Pulmonary artery endothelial cell (primary cell): ENCODE measurements at regions not wholly inside any gene's neighbourhood (a gene's known extent, or its start where the extent isn't known, plus 50 kb on each side); places are given as distances from the start of the nearest gene placed in this dataset.

Source experiments
- DNase-seq: peaks from one replicate; pipeline ENCODE4 v3.0.0-alpha.2; 2011; ENCODE audit warnings: low read depth, low spot score

DNA sequence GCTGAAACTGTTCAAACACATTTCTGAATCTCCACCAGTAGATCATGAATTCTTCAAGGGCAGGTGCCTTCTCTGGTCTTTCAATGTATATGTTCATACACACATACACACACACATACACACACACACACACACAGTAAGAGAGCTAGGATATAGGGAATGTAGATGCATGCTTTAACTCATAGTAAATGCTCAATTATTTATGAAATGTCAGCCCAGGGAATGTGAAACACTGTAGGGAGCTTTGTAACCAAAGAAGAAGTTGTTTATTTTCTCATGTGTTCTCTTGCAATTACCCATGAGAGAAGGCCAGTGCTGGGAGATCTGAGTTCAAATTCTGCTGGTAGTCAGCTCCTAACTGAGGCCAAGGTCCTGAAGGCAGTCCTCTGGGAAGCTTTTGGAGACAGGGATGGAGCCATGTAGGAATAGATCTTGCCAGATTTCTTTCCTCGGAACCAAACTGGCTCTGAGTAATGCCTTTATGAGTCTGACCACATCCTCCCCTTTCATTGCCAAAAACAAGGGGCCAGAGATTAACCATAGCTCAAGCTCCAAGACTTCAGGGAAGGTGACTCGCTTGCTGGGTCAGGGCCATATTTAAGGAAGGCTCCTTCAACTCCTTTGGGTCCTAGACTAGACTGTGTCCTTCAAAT is 487.0 kb upstream of the TNC start:
- DNase-seq: no peak

DNA sequence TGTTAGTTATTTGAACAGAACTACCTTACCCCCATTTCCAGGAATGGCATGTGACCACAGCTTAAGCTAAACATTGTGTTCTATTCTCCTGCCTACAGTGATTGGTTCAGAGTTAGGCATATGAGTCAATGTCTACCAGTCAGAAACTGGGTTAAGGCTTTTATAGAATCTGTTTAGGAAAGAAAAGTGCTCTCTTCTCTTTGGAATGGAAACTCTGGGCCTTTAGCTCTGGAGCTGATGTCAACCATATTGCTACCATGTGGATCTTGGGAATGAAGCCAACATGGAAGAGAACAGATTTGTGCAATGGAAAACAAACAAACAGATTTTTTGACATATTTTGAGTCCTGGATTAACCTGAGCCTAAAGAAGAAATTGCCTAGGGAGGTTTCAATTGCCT is 488.9 kb upstream of the TNC start:
- no peak for DNase-seq

DNA sequence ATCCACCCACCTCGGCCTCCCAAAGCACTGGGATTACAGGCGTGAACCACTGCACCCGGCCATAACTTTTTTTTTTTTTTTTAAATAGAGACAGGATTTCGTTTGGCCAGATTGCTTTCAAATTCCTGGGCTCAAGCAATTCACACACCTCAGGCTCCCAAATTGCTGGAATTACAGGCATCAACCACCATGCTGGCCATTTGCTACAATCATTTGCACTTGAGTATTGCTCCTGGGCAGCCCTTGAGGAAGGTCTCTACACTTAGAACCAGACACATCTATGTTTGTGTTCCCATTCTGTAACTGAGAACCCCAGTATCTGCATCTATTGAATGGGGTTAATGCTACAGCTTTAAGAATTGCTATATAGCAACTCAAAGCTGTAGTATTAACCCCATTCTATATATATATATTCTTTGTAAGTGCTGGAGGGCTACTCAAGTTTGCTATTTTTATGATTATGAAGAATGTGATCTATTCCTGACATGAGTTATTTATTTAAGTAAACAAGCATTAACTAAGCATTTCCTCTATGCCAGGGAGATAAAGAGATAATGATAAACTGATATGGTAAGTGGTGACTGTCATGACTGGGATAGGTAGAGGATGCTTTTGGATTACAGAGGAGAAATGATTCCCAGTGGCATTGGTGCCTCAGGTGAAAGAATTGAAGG is 496.5 kb upstream of the TNC start:
- no peak for DNase-seq

DNA sequence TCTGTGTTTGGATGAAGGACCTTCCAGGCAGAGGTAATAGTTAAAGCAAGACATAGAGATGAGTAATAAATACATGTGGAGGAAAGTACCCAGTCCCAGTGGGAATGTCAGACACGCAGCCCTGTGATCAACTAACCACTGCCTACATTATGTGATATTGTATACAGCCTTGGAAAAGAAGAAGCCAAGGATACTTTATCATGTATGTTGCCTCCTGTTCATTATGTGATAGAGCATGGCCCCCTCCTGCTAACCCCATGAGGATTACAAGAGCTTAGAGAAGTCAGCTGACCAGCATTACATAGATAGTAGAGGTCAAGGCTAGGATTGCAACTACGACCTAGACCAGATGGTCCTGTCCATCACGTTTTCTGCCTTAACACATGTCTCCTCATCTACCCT is 497.0 kb upstream of the TNC start:
- DNase-seq: no peak

DNA sequence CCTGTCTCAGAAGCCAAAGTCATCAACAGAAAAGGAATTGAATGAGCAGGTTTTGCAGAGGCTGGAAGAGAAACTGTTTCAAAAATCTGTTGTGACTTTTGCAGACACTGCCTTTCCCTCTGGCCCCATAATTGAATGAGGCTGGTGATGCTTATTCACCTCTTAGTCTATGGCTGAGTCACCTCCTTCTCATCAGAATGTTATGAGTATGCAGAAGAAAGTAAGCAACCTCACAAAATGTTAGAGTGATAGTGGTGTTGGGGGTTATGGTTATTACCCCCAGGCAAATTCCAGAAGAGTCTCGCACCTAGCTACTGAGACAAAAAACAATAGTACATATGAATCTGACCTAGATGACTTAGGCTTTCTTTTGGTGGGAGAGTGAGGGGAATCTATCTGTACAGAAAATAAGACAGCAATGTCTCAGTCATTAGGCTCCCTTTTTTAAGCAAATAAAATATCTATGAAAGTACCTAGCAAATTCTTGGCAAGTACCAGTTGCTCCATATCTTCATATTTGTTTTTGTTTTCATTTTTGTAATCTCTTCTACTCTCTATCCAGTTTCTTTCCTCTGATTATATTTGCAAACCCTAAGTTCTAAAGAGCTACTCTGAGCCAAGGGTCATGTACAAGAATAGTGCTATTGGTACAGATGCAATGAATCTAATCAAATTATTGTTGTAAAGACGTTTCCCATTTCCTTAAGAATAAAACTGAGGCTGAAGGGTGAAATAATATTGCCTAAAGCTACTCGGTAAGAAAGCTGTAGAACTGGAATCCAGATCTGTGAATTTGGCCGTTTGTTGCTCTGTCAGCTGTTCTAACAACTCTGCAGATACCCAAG is 498.1 kb upstream of the TNC start:
- no peak for DNase-seq

DNA sequence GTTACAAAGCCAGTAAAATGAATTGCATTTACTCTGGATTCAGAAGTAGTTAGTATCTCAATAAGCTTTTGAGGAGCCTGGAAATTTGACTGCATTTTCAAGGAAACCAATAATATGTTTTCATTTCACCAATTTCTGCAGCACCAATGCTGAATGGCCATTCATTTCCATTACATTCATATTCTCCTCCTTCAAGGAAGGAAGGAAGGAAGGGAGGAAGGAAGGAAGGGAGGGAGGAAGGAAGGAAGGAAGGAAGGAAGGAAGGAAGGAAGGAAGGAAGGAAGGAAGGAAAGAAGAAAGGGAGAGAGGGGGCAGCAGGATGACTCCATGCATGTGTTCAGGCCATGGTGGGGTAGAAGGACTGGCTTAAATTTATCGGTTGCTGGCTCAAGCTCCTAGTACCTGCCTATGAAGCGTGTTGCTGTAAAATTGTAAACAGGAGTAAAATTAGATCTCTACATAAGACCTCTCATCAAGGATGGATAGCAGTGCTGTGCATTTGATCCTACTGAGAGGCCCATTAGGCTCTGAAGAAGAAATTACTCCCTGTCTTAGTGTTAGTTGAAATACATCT is 498.8 kb upstream of the TNC start:
- DNase-seq: no peak

DNA sequence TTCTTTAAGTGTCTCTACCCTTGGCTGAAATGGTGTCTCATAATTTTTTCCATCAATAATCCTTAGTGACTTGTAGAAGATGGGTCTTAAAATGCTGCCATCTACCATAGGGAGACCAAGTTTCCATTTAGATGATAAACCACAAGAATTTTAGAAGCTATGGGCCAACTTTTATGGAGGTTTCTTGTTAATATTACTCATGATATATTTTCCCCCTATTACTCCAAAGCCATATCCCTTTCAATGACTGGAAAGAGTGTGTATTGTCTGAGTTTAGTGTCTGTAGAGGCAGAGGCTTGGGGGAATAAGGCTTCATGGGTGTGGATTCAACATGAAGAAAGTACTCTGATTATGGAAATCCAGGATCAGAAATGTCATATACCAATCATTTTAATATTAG is 507.3 kb upstream of the TNC start:
- no peak for DNase-seq

DNA sequence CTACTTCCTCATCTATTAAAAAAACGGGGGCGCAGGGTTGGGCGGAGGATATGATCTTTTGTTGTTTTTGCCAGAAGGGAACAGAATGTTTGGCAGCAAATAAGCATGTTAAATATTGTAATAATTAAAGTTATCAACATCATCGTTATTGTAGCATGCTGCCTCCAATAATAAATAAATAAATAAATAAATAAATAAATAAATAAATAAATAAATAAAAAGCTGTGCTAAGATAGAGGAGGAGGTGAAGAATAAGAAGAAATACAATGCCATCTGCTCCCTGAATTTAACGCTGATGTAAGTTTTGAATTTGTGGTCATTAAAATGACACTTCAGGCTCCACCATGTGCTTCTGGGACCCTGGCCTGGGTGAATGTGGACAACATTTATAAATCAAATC is 508.0 kb upstream of the TNC start:
- no peak for DNase-seq

DNA sequence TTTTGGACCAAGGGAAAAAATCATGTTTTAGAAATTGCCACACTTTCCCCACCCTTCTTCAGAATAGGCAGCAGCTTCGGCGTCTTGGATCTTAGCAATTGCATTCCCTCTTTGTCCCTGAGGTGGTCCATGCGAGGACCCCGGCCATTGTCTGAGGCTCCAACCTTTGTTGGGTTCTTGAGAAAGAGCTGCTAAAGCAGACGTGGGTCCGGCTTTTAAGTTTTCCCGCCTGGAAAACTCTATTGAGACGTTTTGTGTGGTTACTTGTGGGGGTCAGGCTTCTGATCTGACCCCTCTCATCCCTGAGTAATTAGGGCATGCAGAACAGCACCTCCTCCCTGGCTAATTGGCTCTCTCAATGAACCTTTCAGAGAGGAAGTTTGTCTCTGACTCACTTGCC is 509.6 kb upstream of the TNC start:
- DNase-seq: no peak

DNA sequence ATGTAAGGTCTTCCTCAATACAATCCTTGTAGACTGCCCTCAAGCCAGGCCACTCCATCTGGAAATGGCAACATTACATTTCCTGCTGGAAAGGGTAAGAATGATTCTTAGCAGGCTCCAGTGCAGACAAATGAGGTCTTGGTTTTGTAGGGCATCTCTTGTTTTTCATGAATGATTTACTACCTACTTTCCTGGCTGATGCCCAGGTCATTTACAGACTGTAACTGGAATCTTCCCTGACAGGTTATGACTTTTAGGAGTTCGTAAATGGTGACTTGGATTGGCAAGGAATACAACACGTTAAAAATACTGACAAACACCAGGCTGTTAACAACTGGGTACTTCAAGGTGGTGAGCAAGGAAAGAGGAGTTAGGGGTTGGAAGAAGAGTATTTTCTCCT is 510.5 kb upstream of the TNC start:
- DNase-seq: no peak

DNA sequence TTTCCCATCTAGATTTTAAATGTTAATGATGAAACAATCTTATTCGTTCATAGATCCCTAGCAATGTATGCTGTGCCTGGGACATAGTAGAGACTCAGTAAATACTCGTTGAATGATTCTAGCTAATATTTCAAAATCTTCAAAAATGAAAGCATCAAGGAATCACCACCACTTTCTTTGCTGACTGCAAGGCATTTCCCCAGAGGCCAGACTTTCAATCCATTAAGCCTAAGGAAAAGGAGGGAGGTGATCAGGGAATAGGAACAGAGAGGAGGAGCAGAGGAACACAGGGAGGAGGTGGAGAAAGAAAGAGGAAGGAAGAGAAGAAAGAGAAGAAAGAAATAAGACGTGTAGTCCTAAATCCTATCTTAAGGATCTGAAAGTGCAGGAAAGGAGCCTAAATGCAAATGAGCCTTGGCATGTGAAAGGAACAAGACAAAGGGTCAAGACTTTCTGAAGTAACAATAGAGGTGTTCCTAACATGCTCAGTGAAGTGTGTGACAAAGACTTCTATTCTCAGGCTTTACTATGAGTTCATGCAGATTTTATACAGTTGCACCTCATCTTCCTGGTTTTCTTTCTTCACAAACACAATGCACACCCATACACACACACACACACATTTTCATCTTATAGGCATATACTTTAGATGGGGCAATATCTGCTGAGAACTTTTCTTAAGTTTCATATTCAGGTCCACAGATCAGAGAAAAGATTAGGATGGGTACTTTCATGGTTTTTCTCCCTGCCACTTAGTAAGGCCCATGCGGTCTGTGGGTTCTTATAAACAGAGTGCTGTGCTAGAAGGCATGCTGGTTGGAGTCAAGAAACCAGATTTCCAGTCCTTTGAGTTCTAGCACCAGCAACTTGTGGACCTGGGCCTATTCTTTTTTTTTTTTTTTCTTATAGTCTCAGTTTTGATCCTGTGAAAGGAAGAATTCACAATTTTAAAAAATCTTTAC is 512.2 kb upstream of the TNC start:
- DNase-seq: no peak

DNA sequence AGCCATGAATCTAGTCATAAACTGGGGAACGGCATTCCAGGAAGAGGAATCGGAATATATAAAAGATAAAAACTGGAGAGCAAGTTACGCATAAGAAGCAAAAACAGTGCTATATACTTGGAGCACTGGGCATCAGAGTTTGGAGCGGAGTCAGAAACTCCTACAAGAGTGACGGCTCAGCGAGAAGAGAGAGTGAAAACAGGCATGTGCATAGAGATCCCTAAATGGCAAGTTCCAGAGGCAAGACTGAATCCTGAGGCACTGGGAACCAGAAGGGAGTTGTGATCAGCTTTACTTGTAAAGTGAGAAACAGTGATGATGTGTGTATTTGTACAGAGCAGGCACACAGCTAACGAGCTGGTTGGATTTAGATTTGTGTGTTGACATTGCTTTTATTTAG is 514.4 kb upstream of the TNC start:
- no peak for DNase-seq

DNA sequence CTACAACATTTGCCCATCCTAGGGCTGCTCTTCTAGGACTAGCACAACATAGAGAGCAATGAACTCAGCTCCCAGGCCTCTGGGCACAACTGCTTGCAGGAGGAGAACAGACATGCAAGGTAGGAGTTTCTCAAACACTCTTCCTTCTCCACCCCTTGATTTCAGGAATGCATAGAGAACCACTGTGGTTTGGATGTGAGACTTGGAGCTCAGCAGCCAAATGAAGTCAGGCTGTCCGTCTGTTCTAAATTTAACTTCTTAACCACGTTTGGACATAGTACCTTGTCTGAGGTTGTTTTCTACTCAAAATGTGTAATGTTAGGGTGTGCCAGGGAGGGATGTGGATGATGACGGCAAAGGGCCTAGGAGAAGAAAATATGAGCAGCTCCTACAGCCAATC is 515.1 kb upstream of the TNC start:
- no peak for DNase-seq

DNA sequence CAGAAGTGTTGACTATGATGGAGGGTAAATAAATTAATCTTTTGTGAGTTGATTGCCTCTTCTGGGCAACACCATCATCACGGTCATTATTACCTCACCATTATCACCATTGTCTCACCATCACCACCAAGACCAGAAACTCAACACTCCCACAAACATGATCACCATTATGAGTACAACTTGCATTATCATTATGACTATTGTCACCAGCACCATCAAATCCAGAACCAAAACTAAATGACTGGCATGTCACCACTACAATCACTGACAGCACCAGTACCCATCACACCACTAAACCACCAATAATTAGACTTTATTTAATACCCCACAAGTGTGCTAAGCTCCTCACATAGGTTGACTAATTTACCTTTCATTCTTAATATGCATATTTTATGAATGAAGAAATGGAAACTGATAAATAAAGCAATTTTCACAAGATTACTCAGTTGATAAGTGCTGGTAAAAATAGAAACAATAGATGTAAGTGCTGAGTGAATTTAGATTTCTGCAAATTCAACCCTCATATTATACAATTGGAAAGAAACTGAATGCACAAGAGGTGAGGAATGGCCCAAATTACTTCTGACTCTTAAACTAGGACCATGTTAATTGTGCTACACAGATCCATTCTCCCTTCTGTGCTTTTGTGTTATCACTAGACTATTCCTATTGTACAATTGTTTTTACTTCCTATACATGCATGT is 517.8 kb upstream of the PAPPA start:
- DNase-seq: no peak

DNA sequence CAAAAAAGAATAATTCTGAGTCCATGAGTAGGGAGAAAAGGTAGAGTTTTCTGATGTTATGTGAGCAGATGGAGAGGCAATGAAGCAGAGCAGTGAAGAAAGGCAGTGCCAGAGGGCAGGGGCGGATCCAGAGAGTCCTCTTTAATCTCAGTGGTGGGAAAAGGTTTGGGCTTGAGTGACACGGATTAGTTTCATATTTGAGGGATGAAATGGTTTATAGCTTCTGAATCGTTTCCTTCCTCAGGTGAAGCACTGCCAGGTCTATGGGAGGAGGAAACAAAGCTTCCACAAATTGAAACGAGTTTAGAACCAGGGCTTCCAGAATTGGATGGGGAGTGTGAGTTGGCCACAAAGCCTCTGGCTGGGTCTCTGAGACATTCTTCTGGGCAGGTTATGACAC is 517.0 kb upstream of the PAPPA start:
- no peak for DNase-seq

DNA sequence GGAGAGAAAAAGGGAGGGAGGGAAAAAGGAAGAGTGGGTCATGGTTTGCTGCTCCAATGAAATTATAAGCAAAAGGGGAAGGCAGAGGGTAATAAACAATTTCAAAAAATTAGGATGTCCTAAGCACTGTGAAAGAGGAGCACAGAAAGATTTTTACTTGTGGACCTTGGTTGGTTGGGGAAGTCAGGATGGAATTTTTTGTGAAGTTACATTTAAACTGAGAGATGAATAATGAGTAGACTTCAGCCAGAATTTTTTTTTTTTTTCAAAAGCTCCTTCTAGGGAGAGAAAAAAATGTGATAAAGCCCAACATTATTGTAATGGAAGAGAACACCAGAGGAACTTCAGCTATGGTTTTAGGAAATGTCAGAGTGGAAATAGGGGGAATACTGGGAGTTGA is 515.9 kb upstream of the PAPPA start:
- no peak for DNase-seq

DNA sequence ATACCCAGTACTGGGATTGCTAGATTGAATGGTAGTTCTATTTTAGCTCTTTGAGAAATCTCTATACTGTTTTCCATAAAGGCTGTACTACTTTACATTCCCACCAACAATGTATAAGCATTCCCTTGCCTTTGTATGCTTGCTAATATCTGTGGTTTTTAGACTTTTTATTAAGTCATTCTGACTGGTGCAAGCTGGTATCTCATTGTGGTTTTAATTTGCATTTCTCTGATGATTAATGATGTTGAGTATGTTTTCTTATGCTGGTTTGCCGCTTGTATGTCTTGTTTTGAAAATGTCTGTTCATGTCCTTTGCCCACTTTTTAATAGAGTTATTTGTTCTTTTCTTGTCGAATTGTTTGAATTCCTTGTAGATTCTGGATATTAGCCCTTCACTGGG is 512.7 kb upstream of the PAPPA start:
- no peak for DNase-seq

DNA sequence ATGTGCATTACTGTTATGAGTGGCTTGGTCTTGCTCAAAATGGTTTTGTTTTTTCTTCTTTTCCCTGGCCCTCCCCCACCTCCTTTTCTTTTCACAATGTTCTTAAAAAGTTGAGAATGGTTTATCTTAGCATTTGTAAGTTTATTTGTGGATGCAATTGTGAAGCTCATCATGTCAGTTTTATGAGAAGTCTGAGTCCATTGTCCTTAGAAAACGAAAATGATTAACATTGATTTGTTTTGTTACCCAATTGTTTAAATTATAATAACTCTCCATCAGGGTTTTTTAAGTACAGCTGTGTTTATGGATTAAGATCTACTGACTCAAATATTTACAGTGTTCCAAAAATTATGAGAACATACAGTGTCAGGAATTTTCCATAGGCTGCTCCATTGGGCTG is 511.3 kb upstream of the PAPPA start:
- DNase-seq: no peak

DNA sequence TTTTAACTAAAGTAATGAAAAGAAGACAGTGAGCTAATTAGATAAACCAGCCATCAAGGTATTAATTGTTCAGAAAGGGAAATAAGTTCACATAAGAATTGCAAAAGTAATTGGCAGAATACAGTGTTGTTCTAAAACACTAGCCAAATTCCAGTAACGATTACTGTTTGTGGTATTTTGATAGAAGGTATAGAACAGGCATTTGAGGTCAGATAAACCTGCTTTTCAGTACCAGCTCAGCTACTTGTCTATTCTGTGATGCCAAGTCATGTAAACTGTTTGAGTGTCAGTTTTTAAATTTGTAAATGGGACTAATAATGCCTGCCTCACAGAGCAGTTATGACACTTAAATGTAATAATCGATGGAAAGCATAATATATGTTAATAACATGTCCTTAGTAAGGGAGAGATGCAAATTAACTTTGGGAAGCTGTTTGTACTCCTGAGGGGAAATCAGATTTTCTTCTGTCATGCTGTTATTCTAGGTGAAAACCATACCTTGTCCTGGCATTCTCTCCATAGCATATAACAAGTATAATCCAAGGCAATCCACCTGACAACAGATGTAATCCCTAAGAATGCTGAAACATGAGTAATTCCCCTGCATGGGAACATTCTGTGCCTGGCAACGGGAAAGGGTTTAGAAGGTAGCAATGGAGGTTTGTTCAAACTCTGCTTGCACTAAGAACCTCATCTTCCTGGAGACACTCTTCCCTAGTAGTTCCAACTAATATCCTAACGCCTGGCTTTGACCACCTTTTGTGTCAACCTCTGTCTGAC is 509.5 kb upstream of the PAPPA start:
- no peak for DNase-seq

DNA sequence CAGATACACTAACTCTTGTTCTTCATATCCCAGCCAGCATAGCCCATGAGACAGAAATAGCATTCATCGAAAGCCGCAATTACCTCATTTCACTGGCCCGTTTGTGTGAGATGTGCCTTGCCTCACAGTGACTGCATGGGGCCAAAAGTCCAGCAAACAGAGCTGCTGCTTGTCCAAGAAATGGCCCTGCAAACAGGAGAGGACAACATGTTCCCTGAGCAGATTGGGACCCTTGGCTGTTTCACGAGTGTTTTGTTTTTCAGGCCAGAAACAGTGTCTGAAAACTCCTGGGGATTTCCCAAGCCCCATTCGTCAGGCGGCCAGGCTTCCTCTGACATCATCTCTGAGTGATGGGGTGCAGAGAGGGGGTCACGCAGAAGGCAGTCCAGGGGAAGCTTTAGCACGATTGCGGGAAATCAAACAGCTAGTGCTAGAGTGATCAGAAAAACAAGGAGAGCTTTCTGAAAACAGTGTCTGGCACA is 503.6 kb upstream of the PAPPA start:
- no peak for DNase-seq
